ENCODE measurements at regions not wholly inside any gene's neighbourhood (a gene's known extent, or its start where the extent isn't known, plus 50 kb on each side); places are given as distances from the start of the nearest gene placed in this dataset.

DNA sequence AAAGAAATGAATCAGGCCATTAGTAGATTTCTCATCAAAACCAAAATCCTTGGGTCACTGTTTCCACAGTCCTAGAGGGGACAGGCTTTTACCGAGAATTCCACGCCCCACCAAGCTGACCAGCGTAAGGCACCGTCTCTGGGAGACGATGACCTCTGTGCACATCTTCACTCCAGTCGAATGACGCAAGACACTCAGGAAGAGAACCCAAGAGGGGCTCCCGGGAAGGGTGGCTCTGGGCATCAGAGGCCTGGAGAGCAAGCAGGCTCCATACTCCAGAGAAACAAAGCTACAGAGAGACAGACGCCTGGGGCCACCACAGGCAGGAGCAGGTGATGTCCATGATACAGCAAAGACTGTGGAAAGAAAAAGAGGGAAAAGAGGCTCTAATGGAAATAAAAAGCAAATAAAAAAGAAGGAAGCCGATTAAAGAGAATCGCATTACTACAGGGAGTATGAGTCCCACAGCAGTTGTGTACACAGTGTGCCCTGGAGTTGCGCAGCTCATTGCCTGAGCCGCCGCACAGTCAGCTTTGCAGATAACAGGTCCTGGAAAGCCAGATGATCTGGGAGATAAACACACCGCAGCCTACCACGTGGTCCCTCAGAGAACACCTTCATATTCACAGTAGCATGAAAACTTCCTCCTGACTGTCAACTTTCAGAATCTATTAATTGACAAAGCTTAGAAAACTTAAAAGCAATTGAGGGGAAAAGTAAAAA is 572.7 kb upstream of the SALL3 start:
- TF ChIP-seq, protein P1, sequence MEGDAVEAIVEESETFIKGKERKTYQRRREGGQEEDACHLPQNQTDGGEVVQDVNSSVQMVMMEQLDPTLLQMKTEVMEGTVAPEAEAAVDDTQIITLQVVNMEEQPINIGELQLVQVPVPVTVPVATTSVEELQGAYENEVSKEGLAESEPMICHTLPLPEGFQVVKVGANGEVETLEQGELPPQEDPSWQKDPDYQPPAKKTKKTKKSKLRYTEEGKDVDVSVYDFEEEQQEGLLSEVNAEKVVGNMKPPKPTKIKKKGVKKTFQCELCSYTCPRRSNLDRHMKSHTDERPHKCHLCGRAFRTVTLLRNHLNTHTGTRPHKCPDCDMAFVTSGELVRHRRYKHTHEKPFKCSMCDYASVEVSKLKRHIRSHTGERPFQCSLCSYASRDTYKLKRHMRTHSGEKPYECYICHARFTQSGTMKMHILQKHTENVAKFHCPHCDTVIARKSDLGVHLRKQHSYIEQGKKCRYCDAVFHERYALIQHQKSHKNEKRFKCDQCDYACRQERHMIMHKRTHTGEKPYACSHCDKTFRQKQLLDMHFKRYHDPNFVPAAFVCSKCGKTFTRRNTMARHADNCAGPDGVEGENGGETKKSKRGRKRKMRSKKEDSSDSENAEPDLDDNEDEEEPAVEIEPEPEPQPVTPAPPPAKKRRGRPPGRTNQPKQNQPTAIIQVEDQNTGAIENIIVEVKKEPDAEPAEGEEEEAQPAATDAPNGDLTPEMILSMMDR (conservative IDR thresholded peaks at IDR 0.05; ENCODE audit: low read length): no peak
- DNase-seq (ENCODE audit: low read depth): no peak
- H3K4me3 ChIP-seq (ENCODE audit: low read length): no peak overlapping the region

DNA sequence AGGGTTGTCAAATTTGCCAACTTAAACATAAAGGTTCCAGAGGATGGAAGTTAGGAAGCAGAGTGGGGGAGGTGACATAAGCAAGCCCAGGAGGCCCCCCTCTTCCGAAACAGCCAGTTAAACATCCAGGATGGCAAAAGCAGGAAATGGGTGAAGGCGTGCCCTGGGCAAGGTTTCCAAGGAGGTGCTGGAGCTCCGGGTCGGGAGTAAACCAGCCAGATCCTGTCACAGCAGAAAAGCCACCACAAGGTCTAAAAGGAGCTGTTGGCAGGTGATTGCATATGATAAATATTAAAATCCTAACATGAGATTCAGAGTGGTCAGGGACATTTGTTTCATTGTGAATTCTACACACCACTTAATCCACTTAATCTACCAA is 572.2 kb upstream of the SALL3 start:
- DNase-seq (ENCODE audit: low read depth): no peak
- no peak overlapping the region for H3K4me3 ChIP-seq (ENCODE audit: low read length)
- TF ChIP-seq, protein P1 (conservative IDR thresholded peaks at IDR 0.05; ENCODE audit: low read length): no peak

DNA sequence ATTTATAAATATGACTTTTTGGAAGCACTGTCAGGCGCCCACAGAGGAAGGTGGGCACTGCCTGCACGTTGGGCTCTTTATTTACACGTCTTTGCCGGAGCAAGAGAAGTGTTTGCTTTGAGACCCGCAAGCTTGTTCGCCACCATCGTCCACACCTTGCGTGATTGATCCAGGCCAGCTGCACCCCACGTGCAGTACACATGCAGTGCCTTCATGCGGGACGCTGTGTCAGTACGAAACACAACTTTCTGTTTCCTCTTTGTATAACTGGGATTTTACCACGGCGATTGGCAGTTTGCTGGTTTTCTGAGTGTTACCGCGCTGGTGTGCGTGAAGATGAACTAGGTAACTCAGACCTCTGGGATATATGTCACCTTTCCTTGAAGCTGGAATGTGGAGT is 571.0 kb upstream of the SALL3 start:
- DNase-seq (ENCODE audit: low read depth): no peak
- TF ChIP-seq, protein P1 (conservative IDR thresholded peaks at IDR 0.05; ENCODE audit: low read length): no peak
- no peak overlapping the region for H3K4me3 ChIP-seq (ENCODE audit: low read length)

DNA sequence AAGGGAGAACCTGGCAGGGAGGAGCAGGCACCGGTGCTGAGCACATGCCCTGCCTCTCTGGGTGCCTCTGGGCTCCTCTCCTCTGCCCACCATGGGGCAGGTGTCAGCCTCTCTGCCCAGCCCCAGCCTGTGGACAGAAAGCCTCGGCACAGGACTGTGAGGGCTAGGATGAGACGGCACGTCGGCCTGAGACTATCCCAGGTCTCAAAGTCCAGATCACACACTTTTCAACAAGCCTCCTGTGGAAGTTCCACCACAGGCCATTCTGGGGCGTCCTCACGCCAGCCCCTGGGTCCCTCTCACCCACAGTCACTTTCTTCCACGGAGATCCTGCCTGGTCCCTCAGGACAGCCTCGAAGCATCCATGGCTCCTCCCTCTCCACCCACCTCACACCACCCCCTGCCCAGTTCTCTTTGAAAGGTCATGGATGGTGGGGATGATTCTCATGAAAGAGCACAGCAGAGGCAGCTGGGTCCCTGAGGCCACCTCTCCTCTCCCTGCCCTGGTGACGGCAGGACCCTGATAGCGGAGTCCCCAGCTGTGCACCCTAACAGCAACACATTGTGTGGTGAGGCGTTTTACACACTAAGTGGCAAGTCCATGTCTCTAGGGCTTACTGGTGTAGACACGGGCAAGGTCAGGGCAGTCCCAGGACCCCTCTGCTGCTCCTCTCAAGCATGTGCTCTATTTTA is 569.4 kb upstream of the SALL3 start:
- TF ChIP-seq, protein P1 (conservative IDR thresholded peaks at IDR 0.05; ENCODE audit: low read length): no peak
- H3K4me3 ChIP-seq (ENCODE audit: low read length): no peak overlapping the region
- no peak for DNase-seq (ENCODE audit: low read depth)

DNA sequence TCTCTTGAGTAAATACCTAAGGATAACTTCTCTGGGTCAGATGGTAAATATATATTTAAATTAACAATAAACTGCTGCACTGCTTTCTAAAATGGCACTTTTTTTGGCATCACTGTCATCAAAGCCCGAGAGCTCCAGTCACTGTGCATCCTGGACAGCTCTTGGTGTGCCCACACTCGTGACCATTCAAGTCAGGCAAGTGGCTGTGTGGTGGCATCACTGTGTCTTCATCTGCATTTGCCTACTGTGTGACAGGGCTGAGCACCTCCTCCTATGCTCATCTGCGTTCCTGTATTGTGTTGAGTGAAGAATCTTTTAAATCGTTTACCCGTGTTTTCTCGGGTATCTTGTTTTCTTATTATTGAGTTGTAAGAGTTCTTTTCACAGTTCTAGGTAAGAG is 568.1 kb upstream of the SALL3 start:
- no peak overlapping the region for H3K4me3 ChIP-seq (ENCODE audit: low read length)
- TF ChIP-seq, protein P1 (conservative IDR thresholded peaks at IDR 0.05; ENCODE audit: low read length): no peak
- no peak for DNase-seq (ENCODE audit: low read depth)

DNA sequence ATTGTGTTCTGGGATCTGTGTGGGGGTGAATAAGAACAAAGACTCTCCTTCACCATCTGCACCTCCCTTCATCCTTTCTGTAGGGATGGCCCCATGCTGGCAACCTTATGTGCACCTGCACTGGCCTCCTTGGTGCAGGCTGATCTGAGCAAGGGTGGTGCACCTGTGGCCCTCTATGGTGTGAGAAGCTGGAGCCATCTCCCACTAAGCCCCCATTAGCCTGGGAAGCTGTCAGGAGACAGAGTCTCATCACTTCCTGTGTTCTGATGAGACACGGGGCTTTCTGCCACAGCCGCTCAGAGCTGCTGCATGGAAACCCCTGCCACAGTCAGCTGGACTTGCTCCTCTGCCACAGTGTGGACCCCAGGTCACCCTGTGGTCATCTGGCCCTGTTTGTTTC is 565.3 kb upstream of the SALL3 start:
- H3K4me3 ChIP-seq (ENCODE audit: low read length): no peak overlapping the region
- TF ChIP-seq, protein P1 (conservative IDR thresholded peaks at IDR 0.05; ENCODE audit: low read length): no peak
- DNase-seq (ENCODE audit: low read depth): no peak

DNA sequence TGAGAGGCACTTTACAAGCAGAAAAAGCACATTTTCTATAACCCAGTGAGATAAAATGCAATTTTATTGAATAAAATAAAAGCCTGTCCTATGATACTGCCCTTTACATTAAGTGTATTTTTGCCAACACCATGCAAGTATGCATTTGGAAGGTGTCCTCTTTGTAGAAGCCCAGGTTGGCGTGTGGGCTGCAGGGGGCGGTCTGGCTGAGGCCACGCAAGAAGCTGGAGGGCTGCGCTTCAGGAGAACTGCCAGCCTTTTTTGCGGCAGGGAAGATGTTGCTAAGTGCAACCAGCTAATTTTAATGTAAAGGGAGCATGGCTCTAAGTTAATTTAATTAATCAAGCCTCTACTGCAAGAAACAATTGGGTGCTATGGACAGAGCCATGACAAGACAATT is 562.8 kb upstream of the SALL3 start:
- TF ChIP-seq, protein P1 (conservative IDR thresholded peaks at IDR 0.05; ENCODE audit: low read length): no peak
- no peak overlapping the region for H3K4me3 ChIP-seq (ENCODE audit: low read length)
- DNase-seq (ENCODE audit: low read depth): no peak

Data from AG10803 (cell line).